Stimulated activated memory B cell treated with anti-CD40 and anti-IgM and Interleukin-4, amounts not matched to agents 10 μg/mL and 1 μg/mL and 100 μg/mL, for 72 hours (primary cell): ENCODE measurements at regions not wholly inside any gene's neighbourhood (a gene's known extent, or its start where the extent isn't known, plus 50 kb on each side); places are given as distances from the start of the nearest gene placed in this dataset.

Source experiments
- ATAC-seq: fragments of 150-1000 bp; cut with Tn5 transposase; 2 replicates; pipeline ENCODE4 v1.10.0; 2021
- H3K27ac Mint-ChIP-seq: one replicate; pipeline ENCODE4 v1.8.0; 2022; ENCODE audit warnings: mild to moderate bottlenecking, mixed read lengths
- H3K27me3 Mint-ChIP-seq: one replicate; pipeline ENCODE4 v1.8.0; 2022; ENCODE audit warnings: mixed read lengths
- H3K36me3 Mint-ChIP-seq: one replicate; pipeline ENCODE4 v1.8.0; 2022; ENCODE audit warnings: mixed read lengths
- H3K4me1 Mint-ChIP-seq: one replicate; pipeline ENCODE4 v1.8.0; 2022; ENCODE audit warnings: mixed read lengths
- H3K4me3 Mint-ChIP-seq: one replicate; pipeline ENCODE4 v1.8.0; 2022; ENCODE audit warnings: mild to moderate bottlenecking, moderate library complexity, mixed read lengths
- H3K9me3 Mint-ChIP-seq: one replicate; pipeline ENCODE4 v1.8.0; 2022; ENCODE audit warnings: mixed read lengths

GRCh38 chr9:107894572-107895261, 405.1 kb upstream of the KLF4 start:
- Mint-ChIP-seq H3K4me1 (no peaks in the 10 kb centered on the region), H3K27ac (no peak overlapping the region), H3K4me3 (no peak overlapping the region), H3K27me3 (no peaks in the 10 kb centered on the region), H3K9me3 (peaks cover 6% of the 10 kb centered on the region), H3K36me3 (peaks cover 5% of the 10 kb centered on the region)
- no peak for ATAC-seq

GRCh38 chr9:107890921-107891465, 401.4 kb upstream of the KLF4 start:
- H3K27me3 Mint-ChIP-seq = no peaks in the 10 kb centered on the region
- H3K4me1 Mint-ChIP-seq = no peaks in the 10 kb centered on the region
- no peak for ATAC-seq
- H3K36me3 Mint-ChIP-seq = peaks cover 5% of the 10 kb centered on the region
- H3K4me3 Mint-ChIP-seq = no peak overlapping the region
- H3K27ac Mint-ChIP-seq = no peak overlapping the region
- peaks cover 6% of the 10 kb centered on the region for H3K9me3 Mint-ChIP-seq

DNA sequence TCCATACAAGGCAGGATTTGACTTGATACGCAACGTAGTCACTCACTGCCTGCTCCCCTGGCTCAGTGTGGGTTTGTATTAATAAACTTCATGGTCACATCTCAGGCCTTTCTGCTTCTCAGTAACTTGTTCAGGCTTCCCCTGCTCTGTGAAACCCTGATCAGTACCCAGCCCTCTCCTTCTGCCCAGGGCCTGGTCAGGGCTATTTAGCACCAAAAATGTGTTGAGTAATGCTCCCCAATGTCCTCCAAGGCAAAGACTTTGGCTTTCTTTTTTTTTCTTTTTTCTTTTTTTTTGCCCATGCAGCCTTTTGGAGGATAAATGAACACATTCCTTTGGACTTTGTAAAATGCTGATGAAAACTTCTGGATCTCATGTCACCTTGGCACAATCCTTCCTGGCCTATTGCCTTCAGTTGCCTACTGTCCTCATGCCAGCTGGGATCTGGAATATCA, 399.2 kb upstream of the KLF4 start:
- Mint-ChIP-seq H3K9me3 (peaks cover 6% of the 10 kb centered on the region), H3K4me1 (peaks cover 9% of the 10 kb centered on the region), H3K36me3 (peaks cover 5% of the 10 kb centered on the region), H3K4me3 (no peak overlapping the region), H3K27ac (no peak overlapping the region), H3K27me3 (no peaks in the 10 kb centered on the region)
- ATAC-seq = no peak

- no peak overlapping the region for H3K27ac Mint-ChIP-seq
- H3K9me3 Mint-ChIP-seq = peaks cover 5% of the 10 kb centered on the region
- ATAC-seq = no peak
- no peaks in the 10 kb centered on the region for H3K27me3 Mint-ChIP-seq
- no peak overlapping the region for H3K4me3 Mint-ChIP-seq
- peaks cover 2% of the 10 kb centered on the region for H3K36me3 Mint-ChIP-seq
- H3K4me1 Mint-ChIP-seq = peaks cover 22% of the 10 kb centered on the region
Observed at GRCh38 chr9:107886826-107887225, 397.3 kb upstream of the KLF4 start.

GRCh38 chr9:107883496-107884124, 394.0 kb upstream of the KLF4 start:
- Mint-ChIP-seq H3K27ac (peak overlapping the region; percentile 53), H3K9me3 (no peaks in the 10 kb centered on the region), H3K36me3 (no peaks in the 10 kb centered on the region), H3K27me3 (no peaks in the 10 kb centered on the region), H3K4me3 (no peak overlapping the region), H3K4me1 (peaks cover 24% of the 10 kb centered on the region)
- peak; percentile 95 for ATAC-seq

DNA sequence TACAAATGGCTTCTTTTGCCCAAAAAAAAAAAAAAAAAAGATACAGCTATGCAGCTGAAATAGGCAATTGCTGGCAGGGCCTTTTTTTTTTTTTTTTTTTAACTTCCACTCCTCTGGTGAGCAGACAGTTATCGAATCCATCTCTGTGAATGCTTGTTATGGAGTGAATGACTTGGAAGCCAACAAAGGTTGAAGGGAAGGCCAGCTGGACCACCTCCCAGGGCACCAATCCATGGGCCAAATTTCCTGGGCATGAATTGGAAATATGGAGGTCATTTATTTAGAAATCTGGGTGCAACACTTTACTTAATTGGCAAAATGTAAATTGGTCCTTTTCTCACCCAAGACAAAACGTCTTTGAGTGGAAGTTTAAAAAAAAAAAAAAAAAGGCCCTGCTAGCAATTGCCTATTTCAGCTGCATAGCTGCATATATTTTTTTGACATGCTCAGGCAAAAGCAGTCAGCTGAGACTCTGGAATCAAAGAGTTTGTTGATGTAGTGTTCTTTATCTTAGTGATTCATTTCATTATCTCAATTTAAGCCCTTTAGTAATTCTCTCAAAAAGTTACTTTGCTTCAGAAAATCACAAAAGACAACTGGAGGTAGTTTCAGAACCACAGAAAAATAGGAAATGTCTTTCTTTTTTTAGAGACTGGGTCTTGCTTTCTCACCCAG, 392.2 kb upstream of the KLF4 start:
- no peaks in the 10 kb centered on the region for H3K9me3 Mint-ChIP-seq
- H3K4me3 Mint-ChIP-seq = no peak overlapping the region
- H3K27me3 Mint-ChIP-seq = no peaks in the 10 kb centered on the region
- H3K4me1 Mint-ChIP-seq = peaks cover 30% of the 10 kb centered on the region
- no peak overlapping the region for H3K27ac Mint-ChIP-seq
- no peaks in the 10 kb centered on the region for H3K36me3 Mint-ChIP-seq
- ATAC-seq = no peak

- no peaks in the 10 kb centered on the region for H3K9me3 Mint-ChIP-seq
- no peaks in the 10 kb centered on the region for H3K27me3 Mint-ChIP-seq
- peak; percentile 59 for ATAC-seq
- peaks cover 41% of the 10 kb centered on the region for H3K4me1 Mint-ChIP-seq
- H3K36me3 Mint-ChIP-seq = no peaks in the 10 kb centered on the region
- no peak overlapping the region for H3K27ac Mint-ChIP-seq
- H3K4me3 Mint-ChIP-seq = no peak overlapping the region
Observed at GRCh38 chr9:107878462-107878861, 388.9 kb upstream of the KLF4 start.

GRCh38 chr9:107875571-107875980, 386.0 kb upstream of the KLF4 start:
- peaks cover 7% of the 10 kb centered on the region for H3K36me3 Mint-ChIP-seq
- H3K4me1 Mint-ChIP-seq = peaks cover 51% of the 10 kb centered on the region
- ATAC-seq = peak; percentile 60
- peak overlapping the region; percentile 5 for H3K27ac Mint-ChIP-seq
- H3K27me3 Mint-ChIP-seq = no peaks in the 10 kb centered on the region
- H3K4me3 Mint-ChIP-seq = no peak overlapping the region
- no peaks in the 10 kb centered on the region for H3K9me3 Mint-ChIP-seq

GRCh38 chr9:107874591-107875369, 385.2 kb upstream of the KLF4 start:
- H3K9me3 Mint-ChIP-seq = no peaks in the 10 kb centered on the region
- H3K4me3 Mint-ChIP-seq = peak overlapping the region; percentile 31
- H3K36me3 Mint-ChIP-seq = peaks cover 8% of the 10 kb centered on the region
- H3K27me3 Mint-ChIP-seq = no peaks in the 10 kb centered on the region
- H3K27ac Mint-ChIP-seq = no peak overlapping the region
- H3K4me1 Mint-ChIP-seq = peaks cover 53% of the 10 kb centered on the region
- ATAC-seq = peak; percentile 78

DNA sequence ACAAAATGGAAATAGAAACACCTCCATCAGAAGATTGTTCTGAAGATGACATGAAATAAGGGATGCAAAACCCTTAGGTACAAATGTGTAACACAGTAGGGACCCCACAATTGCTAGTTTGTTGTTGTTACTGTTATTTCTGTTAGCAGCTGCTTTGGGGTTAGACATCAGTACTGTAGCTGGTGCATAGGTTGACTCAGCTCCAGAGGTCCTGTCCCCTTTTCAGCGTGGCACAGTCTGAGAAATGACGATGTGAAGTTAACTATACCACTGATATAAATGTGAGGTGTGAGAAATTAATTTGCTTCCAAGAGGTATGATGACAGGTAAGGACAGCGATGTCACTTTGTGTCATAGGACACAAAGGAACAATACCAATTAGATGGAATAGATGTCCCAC, 384.6 kb upstream of the KLF4 start:
- H3K4me1 Mint-ChIP-seq = peaks cover 55% of the 10 kb centered on the region
- no peak overlapping the region for H3K4me3 Mint-ChIP-seq
- H3K27ac Mint-ChIP-seq = no peak overlapping the region
- ATAC-seq = peak; percentile 76
- H3K9me3 Mint-ChIP-seq = no peaks in the 10 kb centered on the region
- H3K36me3 Mint-ChIP-seq = peaks cover 8% of the 10 kb centered on the region
- H3K27me3 Mint-ChIP-seq = no peaks in the 10 kb centered on the region

DNA sequence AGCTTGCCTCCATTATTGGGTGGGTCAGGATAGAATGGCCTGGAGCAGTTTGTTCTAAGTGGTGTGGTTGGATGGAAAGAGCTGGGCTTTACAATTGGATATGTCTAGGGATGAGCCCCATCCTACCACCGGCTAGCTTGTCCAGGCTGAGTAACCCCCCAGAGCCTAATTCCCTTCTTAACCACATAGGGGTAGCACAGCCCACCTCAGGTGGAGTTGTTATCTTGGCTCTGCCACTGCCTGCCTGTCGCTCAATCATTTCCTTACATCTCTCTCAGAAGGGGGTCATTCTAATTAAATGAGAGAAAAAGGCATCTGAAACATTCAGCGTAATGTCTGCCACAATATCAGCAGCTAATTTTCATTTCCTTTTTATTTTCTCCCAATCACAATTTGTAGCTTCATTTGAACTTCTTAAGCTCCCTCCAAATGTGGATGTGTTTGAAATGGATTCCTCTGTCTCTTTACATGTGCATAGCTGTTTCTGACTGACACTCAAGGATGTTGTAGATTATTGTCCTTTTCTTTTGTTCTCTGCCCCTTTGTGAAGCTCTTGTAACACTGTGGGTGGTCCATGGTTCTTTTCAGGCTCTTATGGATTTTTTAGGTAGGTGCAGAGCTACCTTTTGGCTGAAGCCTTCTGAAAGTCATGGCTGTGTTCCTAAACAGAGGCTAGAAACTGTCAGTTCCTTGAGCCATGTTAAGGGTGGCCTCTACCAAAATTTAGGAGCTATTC, 383.1 kb upstream of the KLF4 start:
- H3K4me1 Mint-ChIP-seq = peaks cover 62% of the 10 kb centered on the region
- no peak overlapping the region for H3K27ac Mint-ChIP-seq
- no peak overlapping the region for H3K4me3 Mint-ChIP-seq
- no peak for ATAC-seq
- H3K36me3 Mint-ChIP-seq = peaks cover 8% of the 10 kb centered on the region
- H3K27me3 Mint-ChIP-seq = no peaks in the 10 kb centered on the region
- no peaks in the 10 kb centered on the region for H3K9me3 Mint-ChIP-seq

DNA sequence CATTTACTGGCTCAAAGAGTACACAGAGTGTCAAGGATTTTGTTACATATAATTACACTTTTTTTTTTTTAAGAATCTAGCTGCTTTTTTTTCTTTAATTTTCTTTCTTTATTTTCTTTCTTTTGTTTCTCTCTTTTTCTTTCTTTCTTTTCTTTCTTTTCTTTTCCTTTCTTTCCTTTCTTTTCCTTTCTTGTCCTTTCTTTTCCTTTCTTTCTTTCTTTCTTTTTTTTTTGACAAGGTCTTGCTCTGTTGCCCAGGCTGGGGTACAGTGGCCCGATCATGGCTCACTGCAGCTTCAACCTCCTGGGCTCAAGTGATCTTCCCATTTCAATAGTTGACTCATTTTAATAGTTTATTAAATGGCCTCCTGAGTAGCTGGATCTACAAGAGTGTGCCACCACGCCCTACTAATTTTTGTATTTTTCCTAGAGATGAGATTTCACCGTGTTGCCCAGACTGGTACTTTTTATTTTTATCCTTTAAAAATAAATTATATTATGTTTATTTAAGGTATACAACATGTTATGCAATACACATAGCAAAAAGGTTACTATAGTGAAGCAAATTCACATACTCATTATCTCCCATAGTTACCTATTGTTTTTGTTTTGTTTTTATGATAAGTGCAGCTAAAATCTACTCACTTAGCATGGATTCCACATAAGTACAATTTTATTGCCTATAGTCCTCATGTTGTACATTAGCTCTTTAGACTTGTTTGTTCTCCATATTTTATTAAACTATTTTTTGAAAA, 381.5 kb upstream of the KLF4 start:
- no peaks in the 10 kb centered on the region for H3K9me3 Mint-ChIP-seq
- H3K36me3 Mint-ChIP-seq = peaks cover 8% of the 10 kb centered on the region
- H3K4me1 Mint-ChIP-seq = peaks cover 73% of the 10 kb centered on the region
- no peak for ATAC-seq
- peak overlapping the region; percentile 29 for H3K4me3 Mint-ChIP-seq
- H3K27ac Mint-ChIP-seq = no peak overlapping the region
- no peaks in the 10 kb centered on the region for H3K27me3 Mint-ChIP-seq

- Mint-ChIP-seq H3K4me3 (no peak overlapping the region), H3K4me1 (peaks cover 64% of the 10 kb centered on the region), H3K27ac (no peak overlapping the region), H3K9me3 (no peaks in the 10 kb centered on the region), H3K27me3 (no peaks in the 10 kb centered on the region), H3K36me3 (peaks cover 8% of the 10 kb centered on the region)
- no peak for ATAC-seq
Observed at GRCh38 chr9:107870221-107870620, 380.7 kb upstream of the KLF4 start.

DNA sequence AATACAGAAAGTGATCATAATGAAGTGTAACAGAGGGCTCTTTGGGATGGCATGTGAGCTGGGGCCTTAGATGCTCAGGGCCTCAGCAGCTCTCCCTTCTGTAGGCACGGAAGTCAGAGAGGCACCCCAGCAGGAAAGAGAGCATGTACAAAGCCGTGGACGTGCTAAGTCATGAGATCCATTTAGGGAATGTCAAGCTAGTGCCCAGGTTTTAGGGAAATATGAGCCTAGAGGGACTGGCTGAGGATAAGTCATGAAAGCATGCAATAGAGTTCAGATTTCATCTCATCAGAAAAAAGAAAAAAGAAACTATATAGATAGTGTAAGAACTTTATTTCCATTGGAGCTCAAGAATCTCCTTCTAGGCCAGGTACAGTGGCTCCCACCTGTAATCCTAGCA, 379.5 kb upstream of the KLF4 start:
- no peak for ATAC-seq
- Mint-ChIP-seq H3K4me3 (no peak overlapping the region), H3K27me3 (no peaks in the 10 kb centered on the region), H3K4me1 (peaks cover 53% of the 10 kb centered on the region), H3K27ac (peak overlapping the region; percentile 74), H3K36me3 (peaks cover 8% of the 10 kb centered on the region), H3K9me3 (no peaks in the 10 kb centered on the region)
